CD14-positive monocyte (primary cell): ENCODE measurements at regions not wholly inside any gene's neighbourhood (a gene's known extent, or its start where the extent isn't known, plus 50 kb on each side); places are given as distances from the start of the nearest gene placed in this dataset.

Experiments used
- DNase-seq, 3 donors: peaks; one replicate each; pipeline ENCODE4 v3.0.0-alpha.2; 2011 to 2022
- H2AFZ ChIP-seq: 2 replicates; pipeline ENCODE4 v1.6.0; 2012; ENCODE audit warnings: mild to moderate bottlenecking, low read depth, low read length, inconsistent platforms; ENCODE audit not compliant: insufficient read depth, poor library complexity, severe bottlenecking
- H3K27ac ChIP-seq, 2 donors: 1 replicate in 1 of 2; 2 replicates in 1 of 2; pipeline ENCODE4 v1.5.1; 2012 to 2013; ENCODE audit warnings: low read length in 2 of 2, control low read depth in 1 of 2, inconsistent platforms in 1 of 2, low read depth in 1 of 2, mild to moderate bottlenecking in 1 of 2
- H3K27me3 ChIP-seq, 2 donors: one replicate each; pipeline versions ENCODE4 v1.6.0 to v1.6.1; 2011 to 2013; ENCODE audit warnings: low read length in 2 of 2; ENCODE audit not compliant: control insufficient read depth in 2 of 2, insufficient read depth in 2 of 2
- H3K36me3 ChIP-seq, 2 donors: replicated peaks in 1 of 2; 1 replicate in 1 of 2; 2 replicates in 1 of 2; pipeline versions ENCODE4 v1.5.1 to v1.6.1; 2012 to 2013; ENCODE audit warnings: low read length in 2 of 2, control low read depth in 1 of 2, inconsistent platforms in 1 of 2, mild to moderate bottlenecking in 1 of 2; ENCODE audit not compliant: insufficient read depth in 2 of 2, control insufficient read depth in 1 of 2
- H3K4me1 ChIP-seq, 2 donors: 1 replicate in 1 of 2; 2 replicates in 1 of 2; pipeline versions ENCODE4 v1.5.1 to v1.6.1; 2012 to 2013; ENCODE audit warnings: low read length in 2 of 2, control low read depth in 1 of 2, inconsistent platforms in 1 of 2, mild to moderate bottlenecking in 1 of 2, moderate library complexity in 1 of 2; ENCODE audit not compliant: insufficient read depth in 2 of 2, control insufficient read depth in 1 of 2
- H3K4me2 ChIP-seq: replicated peaks from 2 replicates; pipeline ENCODE3; 2012; ENCODE audit warnings: low read length, moderate library complexity, mild to moderate bottlenecking; ENCODE audit not compliant: poor library complexity, severe bottlenecking; ENCODE audit errors: extremely low read depth
- H3K4me3 ChIP-seq, 3 experiments: fragments of 200-600 bp in 1 of 3; sonication (generic) in 1 of 3; replicated peaks in 1 of 3; 1 replicate in 2 of 3; 2 replicates in 1 of 3; pipeline ENCODE4 v1.5.1; 2011 to 2013; ENCODE audit warnings: low read length in 3 of 3, mild to moderate bottlenecking in 3 of 3, control low read depth in 2 of 3, low read depth in 2 of 3, inconsistent platforms in 1 of 3, moderate library complexity in 1 of 3
- H3K79me2 ChIP-seq: 2 replicates; pipeline ENCODE4 v1.6.0; 2012; ENCODE audit warnings: mild to moderate bottlenecking, control low read depth, inconsistent platforms, low read length, moderate library complexity; ENCODE audit not compliant: insufficient read depth
- H3K9ac ChIP-seq: 2 replicates; pipeline ENCODE4 v1.6.0; 2017; ENCODE audit warnings: low read length, mild to moderate bottlenecking; ENCODE audit not compliant: insufficient read depth, poor library complexity, severe bottlenecking
- H3K9me3 ChIP-seq, 2 donors: replicated peaks in 1 of 2; 1 replicate in 1 of 2; 2 replicates in 1 of 2; pipeline versions ENCODE4 v1.5.1 to v1.6.1; 2012 to 2013; ENCODE audit warnings: low read length in 2 of 2, control low read depth in 1 of 2; ENCODE audit not compliant: control insufficient read depth in 1 of 2, insufficient read depth in 1 of 2
- H4K20me1 ChIP-seq: 2 replicates; pipeline ENCODE4 v1.6.0; 2012; ENCODE audit warnings: mild to moderate bottlenecking, low read length, control low read depth, moderate library complexity; ENCODE audit not compliant: insufficient read depth
- H3K27ac Mint-ChIP-seq, 7 donors: one replicate each; pipeline ENCODE4 v1.8.0; 2020; ENCODE audit warnings: mild to moderate bottlenecking in 7 of 7, mixed read lengths in 7 of 7, moderate library complexity in 6 of 7, inconsistent platforms in 2 of 7
- H3K27me3 Mint-ChIP-seq, 3 donors: one replicate each; pipeline ENCODE4 v1.8.0; 2021 to 2022; ENCODE audit warnings: low read depth in 3 of 3, mild to moderate bottlenecking in 3 of 3, mixed read lengths in 3 of 3, moderate library complexity in 3 of 3, inconsistent platforms in 1 of 3
- H3K36me3 Mint-ChIP-seq, 2 donors: one replicate each; pipeline ENCODE4 v1.8.0; 2020; ENCODE audit warnings: mixed read lengths in 2 of 2, inconsistent platforms in 1 of 2, mild to moderate bottlenecking in 1 of 2
- H3K4me1 Mint-ChIP-seq: one replicate; pipeline ENCODE4 v1.8.0; 2020; ENCODE audit warnings: mild to moderate bottlenecking, mixed read lengths
- H3K4me3 Mint-ChIP-seq, 2 donors: one replicate each; pipeline ENCODE4 v1.8.0; 2020; ENCODE audit warnings: mild to moderate bottlenecking in 2 of 2, mixed read lengths in 2 of 2, moderate library complexity in 1 of 2
- H3K9me3 Mint-ChIP-seq, 7 donors: one replicate each; pipeline ENCODE4 v1.8.0; 2020 to 2022; ENCODE audit warnings: mixed read lengths in 7 of 7, mild to moderate bottlenecking in 6 of 7, moderate library complexity in 6 of 7, inconsistent platforms in 2 of 7
- CTCF ChIP-seq: fragments of 200-600 bp; IDR thresholded peaks from one replicate; pipeline ENCODE4 v1.8.0; 2022; ENCODE audit warnings: antibody characterized with exemption, mild to moderate bottlenecking
- WGBS: methylation state at CpG from one replicate; pipeline ENCODE4 v1.1.5; 2013; ENCODE audit warnings: missing lambda C conversion rate; ENCODE audit not compliant: insufficient coverage; 5-methylcytosine and 5-hydroxymethylcytosine counted together
- intact Hi-C, 2 donors: fragments of 100-400 bp; cut with micrococcal nuclease; formaldehyde crosslinking; loops; one replicate each; pipeline versions ENCODE4 v1.15.0 to v1.15.1; 2023

DNA sequence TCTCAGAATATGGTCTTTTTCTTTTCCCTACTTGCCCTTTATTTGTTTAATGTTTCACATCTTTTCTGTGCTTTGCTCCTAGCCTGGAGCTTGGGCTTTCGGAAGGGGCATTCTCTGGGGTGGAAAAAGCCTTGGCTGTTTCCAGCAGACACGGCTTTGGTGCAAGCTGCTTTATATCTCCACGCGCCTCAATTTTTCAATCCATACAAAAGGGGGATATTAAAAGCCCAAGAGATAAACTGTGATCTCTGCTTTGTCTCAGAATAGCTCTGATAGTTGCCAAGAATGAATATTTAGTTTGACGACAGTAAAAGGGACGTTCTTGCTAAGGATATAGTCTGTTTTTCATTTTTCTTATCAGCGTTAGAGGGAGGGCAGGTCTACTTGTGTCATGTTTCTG, 194.0 kb upstream of the KIRREL3 start:
- Mint-ChIP-seq H3K36me3 (no peaks in the 10 kb centered on the region), H3K4me3 (no peak overlapping the region), H3K9me3 (peaks cover 0 to 6% (median 0%) of the 10 kb centered on the region in 7 donors), H3K4me1 (no peaks in the 10 kb centered on the region), H3K27me3 (peaks cover 0 to 1% (median 0%) of the 10 kb centered on the region in 3 donors), H3K27ac (no peak overlapping the region)
- WGBS: no CpG with 5 or more reads among the region's 7 CpGs
- H3K9me3 ChIP-seq: no peaks in the 10 kb centered on the region
- no peaks in the 10 kb centered on the region for H3K36me3 ChIP-seq
- intact Hi-C loops: no loop called here
- no peaks in the 10 kb centered on the region for H3K79me2 ChIP-seq
- H2AFZ ChIP-seq: no peak overlapping the region
- no peak for TF ChIP-seq CTCF
- no peak overlapping the region for H3K4me2 ChIP-seq
- H4K20me1 ChIP-seq: no peaks in the 10 kb centered on the region
- H3K4me3 ChIP-seq: no peak overlapping the region
- no peaks in the 10 kb centered on the region for H3K4me1 ChIP-seq
- no peak overlapping the region for H3K27ac ChIP-seq
- no peaks in the 10 kb centered on the region for H3K27me3 ChIP-seq
- H3K9ac ChIP-seq: no peak overlapping the region
- no peak for DNase-seq

GRCh38 chr11:127193950-127194349, 193.4 kb upstream of the KIRREL3 start:
- Mint-ChIP-seq H3K9me3 (peaks cover 0 to 6% (median 0%) of the 10 kb centered on the region in 7 donors), H3K4me1 (no peaks in the 10 kb centered on the region), H3K4me3 (no peak overlapping the region), H3K27ac (no peak overlapping the region), H3K27me3 (peaks cover 0 to 1% (median 0%) of the 10 kb centered on the region in 3 donors), H3K36me3 (no peaks in the 10 kb centered on the region)
- Histone ChIP-seq H3K9ac (no peak overlapping the region), H3K36me3 (no peaks in the 10 kb centered on the region), H3K4me1 (no peaks in the 10 kb centered on the region), H3K4me3 (no peak overlapping the region), H4K20me1 (no peaks in the 10 kb centered on the region), H3K79me2 (no peaks in the 10 kb centered on the region), H3K9me3 (no peaks in the 10 kb centered on the region), H3K27me3 (no peaks in the 10 kb centered on the region), H2AFZ (no peak overlapping the region), H3K4me2 (no peak overlapping the region), H3K27ac (no peak overlapping the region)
- no CpG with 5 or more reads among the region's 3 CpGs for WGBS
- intact Hi-C loops: no loop called here
- no peak for TF ChIP-seq CTCF
- DNase-seq: no peak
